Activated T-helper 17 cell treated with anti-CD3 and anti-CD28 coated beads, Interleukin-2, amount 50 U/mL, for 72 hours (primary cell): ENCODE measurements at regions not wholly inside any gene's neighbourhood (a gene's known extent, or its start where the extent isn't known, plus 50 kb on each side); places are given as distances from the start of the nearest gene placed in this dataset.

ENCODE experiments used
- ATAC-seq: fragments of 150-1000 bp; cut with Tn5 transposase; replicated peaks from 2 replicates; pipeline ENCODE4 v1.10.0; 2021; ENCODE audit warnings: mild to moderate bottlenecking, moderate library complexity
- H3K27ac Mint-ChIP-seq: one replicate; pipeline ENCODE4 v1.8.0; 2022; ENCODE audit warnings: mixed read lengths
- H3K27me3 Mint-ChIP-seq: one replicate; pipeline ENCODE4 v1.8.0; 2022; ENCODE audit warnings: mixed read lengths
- H3K36me3 Mint-ChIP-seq: one replicate; pipeline ENCODE4 v1.8.0; 2022; ENCODE audit warnings: low read depth, mild to moderate bottlenecking, mixed read lengths
- H3K4me1 Mint-ChIP-seq: one replicate; pipeline ENCODE4 v1.8.0; 2022; ENCODE audit warnings: mixed read lengths
- H3K4me3 Mint-ChIP-seq: one replicate; pipeline ENCODE4 v1.8.0; 2022; ENCODE audit warnings: mild to moderate bottlenecking, mixed read lengths
- H3K9me3 Mint-ChIP-seq: one replicate; pipeline ENCODE4 v1.8.0; 2022; ENCODE audit warnings: mixed read lengths

GRCh38 chr18:25686960-25687500 is 335.1 kb upstream of the ZNF521 start:
- H3K9me3 Mint-ChIP-seq = no peaks in the 10 kb centered on the region
- no peaks in the 10 kb centered on the region for H3K36me3 Mint-ChIP-seq
- no peak overlapping the region for H3K4me3 Mint-ChIP-seq
- no peaks in the 10 kb centered on the region for H3K27me3 Mint-ChIP-seq
- H3K27ac Mint-ChIP-seq = no peak overlapping the region
- ATAC-seq = no peak
- H3K4me1 Mint-ChIP-seq = no peaks in the 10 kb centered on the region

GRCh38 chr18:25685088-25685487 is 333.1 kb upstream of the ZNF521 start:
- no peaks in the 10 kb centered on the region for H3K9me3 Mint-ChIP-seq
- no peak overlapping the region for H3K27ac Mint-ChIP-seq
- H3K27me3 Mint-ChIP-seq = no peaks in the 10 kb centered on the region
- ATAC-seq = no peak
- no peaks in the 10 kb centered on the region for H3K36me3 Mint-ChIP-seq
- no peak overlapping the region for H3K4me3 Mint-ChIP-seq
- H3K4me1 Mint-ChIP-seq = no peaks in the 10 kb centered on the region

- ATAC-seq = no peak
- H3K27me3 Mint-ChIP-seq = no peaks in the 10 kb centered on the region
- no peaks in the 10 kb centered on the region for H3K36me3 Mint-ChIP-seq
- H3K27ac Mint-ChIP-seq = no peak overlapping the region
- H3K9me3 Mint-ChIP-seq = no peaks in the 10 kb centered on the region
- no peak overlapping the region for H3K4me3 Mint-ChIP-seq
- H3K4me1 Mint-ChIP-seq = no peaks in the 10 kb centered on the region
Observed at GRCh38 chr18:25679491-25679890, 327.5 kb upstream of the ZNF521 start.

DNA sequence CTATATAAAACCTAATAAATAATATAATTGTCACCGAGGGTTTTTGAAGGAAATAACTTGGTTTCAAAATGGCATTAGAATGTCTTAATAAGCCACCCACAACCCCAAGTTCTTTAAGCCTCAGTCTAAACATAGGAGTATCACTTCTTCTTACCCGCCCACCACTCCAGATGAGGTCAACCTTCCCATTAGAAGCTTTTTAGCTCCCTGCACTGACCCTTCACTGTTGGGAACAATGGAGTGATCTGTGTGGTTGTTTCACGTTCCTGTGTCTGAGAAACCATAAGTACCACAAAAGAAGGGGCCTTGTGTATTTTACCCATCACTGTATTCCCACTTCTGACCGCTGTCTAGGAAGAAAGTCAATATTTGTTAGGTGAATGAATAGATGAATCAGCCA is 326.3 kb upstream of the ZNF521 start:
- H3K4me1 Mint-ChIP-seq = no peaks in the 10 kb centered on the region
- no peaks in the 10 kb centered on the region for H3K36me3 Mint-ChIP-seq
- H3K4me3 Mint-ChIP-seq = no peak overlapping the region
- no peaks in the 10 kb centered on the region for H3K9me3 Mint-ChIP-seq
- ATAC-seq = no peak
- no peaks in the 10 kb centered on the region for H3K27me3 Mint-ChIP-seq
- no peak overlapping the region for H3K27ac Mint-ChIP-seq

DNA sequence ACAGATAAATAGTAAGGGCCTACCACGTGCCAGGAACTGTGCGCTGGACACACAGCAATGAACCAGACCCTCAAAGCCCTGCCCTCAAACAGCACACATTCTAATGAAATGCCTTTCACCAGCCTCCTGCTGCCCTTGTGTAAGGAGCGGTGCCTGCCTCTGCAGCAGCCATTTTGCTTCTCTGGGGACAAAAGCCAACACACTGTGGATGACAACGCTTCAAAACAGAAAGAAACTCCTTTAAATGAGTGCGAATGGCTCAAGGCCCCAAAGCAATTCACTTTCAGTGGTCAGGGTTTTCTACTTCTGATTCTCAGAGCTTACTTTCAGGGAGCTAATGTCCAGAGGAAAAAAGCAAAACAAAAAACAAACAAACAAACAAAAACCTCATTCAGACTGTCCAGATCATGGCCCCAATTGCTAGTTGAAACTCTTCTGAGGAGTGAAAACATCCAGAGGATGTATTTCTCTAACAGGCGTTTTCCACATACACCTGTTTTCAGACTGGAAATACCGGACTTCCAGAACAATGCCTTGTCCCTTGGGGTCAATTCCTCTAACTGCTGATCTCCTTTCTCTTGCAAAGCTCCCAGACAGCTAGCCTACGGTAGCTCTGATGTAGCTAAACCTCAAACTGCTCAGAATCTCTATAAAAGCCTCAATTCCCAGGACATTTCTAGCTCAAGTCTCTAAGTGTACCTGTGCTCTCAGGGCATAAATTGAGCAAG is 323.3 kb upstream of the ZNF521 start:
- Mint-ChIP-seq H3K27ac (no peak overlapping the region), H3K27me3 (no peaks in the 10 kb centered on the region), H3K36me3 (no peaks in the 10 kb centered on the region), H3K4me3 (no peak overlapping the region), H3K9me3 (no peaks in the 10 kb centered on the region), H3K4me1 (no peaks in the 10 kb centered on the region)
- ATAC-seq = no peak

- H3K27me3 Mint-ChIP-seq = no peaks in the 10 kb centered on the region
- no peak overlapping the region for H3K4me3 Mint-ChIP-seq
- ATAC-seq = no peak
- no peaks in the 10 kb centered on the region for H3K36me3 Mint-ChIP-seq
- peaks cover 5% of the 10 kb centered on the region for H3K9me3 Mint-ChIP-seq
- no peak overlapping the region for H3K27ac Mint-ChIP-seq
- no peaks in the 10 kb centered on the region for H3K4me1 Mint-ChIP-seq
Observed at GRCh38 chr18:25674183-25674582, 322.2 kb upstream of the ZNF521 start.

GRCh38 chr18:25672490-25672889 is 320.5 kb upstream of the ZNF521 start:
- H3K4me1 Mint-ChIP-seq = no peaks in the 10 kb centered on the region
- no peak overlapping the region for H3K27ac Mint-ChIP-seq
- H3K36me3 Mint-ChIP-seq = no peaks in the 10 kb centered on the region
- H3K4me3 Mint-ChIP-seq = no peak overlapping the region
- no peak for ATAC-seq
- H3K27me3 Mint-ChIP-seq = peaks cover 5% of the 10 kb centered on the region
- H3K9me3 Mint-ChIP-seq = peaks cover 11% of the 10 kb centered on the region

DNA sequence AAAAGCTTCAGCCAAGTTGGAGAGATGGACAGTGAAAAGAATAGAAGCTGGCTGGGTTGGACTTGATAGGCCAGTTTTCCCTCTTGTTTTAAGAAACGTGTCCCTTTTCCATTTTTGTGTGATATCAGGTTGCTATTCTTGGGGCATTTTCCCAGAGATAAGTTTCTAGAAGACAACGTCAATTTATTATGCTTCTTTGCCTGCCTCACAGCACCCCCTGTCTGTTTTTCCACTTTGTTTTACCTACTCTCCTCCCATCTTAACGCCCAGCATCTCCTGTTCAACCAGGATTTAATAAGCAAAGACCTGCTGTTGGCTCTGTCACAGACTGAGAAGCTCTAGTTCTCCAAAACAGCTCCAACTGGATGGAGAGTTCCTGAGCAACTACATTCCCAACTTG is 317.8 kb upstream of the ZNF521 start:
- peaks cover 16% of the 10 kb centered on the region for H3K9me3 Mint-ChIP-seq
- no peak for ATAC-seq
- no peaks in the 10 kb centered on the region for H3K36me3 Mint-ChIP-seq
- peaks cover 5% of the 10 kb centered on the region for H3K27me3 Mint-ChIP-seq
- no peaks in the 10 kb centered on the region for H3K4me1 Mint-ChIP-seq
- H3K4me3 Mint-ChIP-seq = no peak overlapping the region
- H3K27ac Mint-ChIP-seq = no peak overlapping the region

DNA sequence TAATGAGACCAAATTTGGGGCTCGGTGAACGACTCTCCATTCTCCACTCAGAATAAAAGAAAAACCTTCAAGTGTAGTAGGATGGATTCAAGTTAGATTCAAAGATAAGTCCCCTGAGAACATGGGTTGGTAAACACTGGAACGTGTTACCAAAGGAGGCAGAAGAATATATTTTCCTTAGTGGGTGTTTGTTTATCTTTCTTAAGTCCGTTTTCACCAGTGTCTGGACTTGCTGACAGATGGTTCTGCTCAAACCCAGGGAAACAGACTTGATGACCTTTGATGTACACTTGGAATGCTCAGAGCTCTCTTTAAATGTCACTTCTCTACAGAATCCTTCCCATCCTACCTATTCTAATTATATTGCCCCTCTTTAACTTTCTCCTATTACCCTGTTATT is 310.3 kb upstream of the ZNF521 start:
- no peak for ATAC-seq
- no peak overlapping the region for H3K4me3 Mint-ChIP-seq
- H3K4me1 Mint-ChIP-seq = no peaks in the 10 kb centered on the region

DNA sequence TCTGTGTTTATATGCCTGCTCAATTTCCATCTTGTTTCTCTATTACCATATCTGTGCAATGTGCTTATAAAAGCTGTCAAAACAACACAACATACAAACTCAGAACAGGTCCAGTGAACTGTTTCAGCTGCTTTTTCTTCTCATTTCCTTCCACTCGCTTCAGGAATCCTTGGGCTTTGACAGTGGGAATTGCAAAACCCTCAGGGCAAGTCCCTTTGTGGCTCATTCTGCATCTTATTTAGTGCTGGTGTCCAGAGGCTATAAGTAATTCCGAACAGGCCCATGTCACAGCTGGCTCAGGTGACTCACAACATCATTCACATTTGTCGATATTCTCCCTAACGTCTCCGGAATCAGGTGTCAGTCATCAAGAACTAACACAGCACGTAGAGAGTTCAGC is 309.9 kb upstream of the ZNF521 start:
- Mint-ChIP-seq H3K36me3 (no peaks in the 10 kb centered on the region), H3K27ac (no peak overlapping the region), H3K9me3 (peaks cover 5% of the 10 kb centered on the region), H3K27me3 (no peaks in the 10 kb centered on the region), H3K4me1 (no peaks in the 10 kb centered on the region), H3K4me3 (no peak overlapping the region)
- no peak for ATAC-seq

More for the DNA sequence above, 310.3 kb upstream of the ZNF521 start:
- Mint-ChIP-seq H3K27ac (no peak overlapping the region), H3K36me3 (no peaks in the 10 kb centered on the region), H3K9me3 (peaks cover 5% of the 10 kb centered on the region), H3K27me3 (no peaks in the 10 kb centered on the region)

- Mint-ChIP-seq H3K36me3 (no peaks in the 10 kb centered on the region), H3K27me3 (no peaks in the 10 kb centered on the region), H3K9me3 (peaks cover 3% of the 10 kb centered on the region), H3K4me3 (no peak overlapping the region), H3K4me1 (no peaks in the 10 kb centered on the region), H3K27ac (no peak overlapping the region)
- ATAC-seq = no peak
Observed at GRCh38 chr18:25659541-25659940, 307.6 kb upstream of the ZNF521 start.

GRCh38 chr18:25658476-25658875 is 306.5 kb upstream of the ZNF521 start:
- no peaks in the 10 kb centered on the region for H3K4me1 Mint-ChIP-seq
- ATAC-seq = no peak
- no peak overlapping the region for H3K4me3 Mint-ChIP-seq
- no peak overlapping the region for H3K27ac Mint-ChIP-seq
- H3K27me3 Mint-ChIP-seq = no peaks in the 10 kb centered on the region
- no peaks in the 10 kb centered on the region for H3K36me3 Mint-ChIP-seq
- H3K9me3 Mint-ChIP-seq = peaks cover 3% of the 10 kb centered on the region

GRCh38 chr18:25651553-25651952 is 299.6 kb upstream of the ZNF521 start:
- no peak overlapping the region for H3K4me3 Mint-ChIP-seq
- no peak overlapping the region for H3K27ac Mint-ChIP-seq
- H3K27me3 Mint-ChIP-seq = no peaks in the 10 kb centered on the region
- H3K9me3 Mint-ChIP-seq = peaks cover 3% of the 10 kb centered on the region
- ATAC-seq = no peak
- H3K36me3 Mint-ChIP-seq = no peaks in the 10 kb centered on the region
- no peaks in the 10 kb centered on the region for H3K4me1 Mint-ChIP-seq

- Mint-ChIP-seq H3K27me3 (no peaks in the 10 kb centered on the region), H3K36me3 (no peaks in the 10 kb centered on the region), H3K27ac (no peak overlapping the region), H3K9me3 (peaks cover under 1% of the 10 kb centered on the region), H3K4me1 (no peaks in the 10 kb centered on the region), H3K4me3 (no peak overlapping the region)
- no peak for ATAC-seq
Observed at GRCh38 chr18:25650201-25650941, 298.4 kb upstream of the ZNF521 start.

- no peak for ATAC-seq
- no peak overlapping the region for H3K4me3 Mint-ChIP-seq
- no peaks in the 10 kb centered on the region for H3K9me3 Mint-ChIP-seq
- H3K4me1 Mint-ChIP-seq = no peaks in the 10 kb centered on the region
- no peak overlapping the region for H3K27ac Mint-ChIP-seq
- H3K36me3 Mint-ChIP-seq = no peaks in the 10 kb centered on the region
- no peaks in the 10 kb centered on the region for H3K27me3 Mint-ChIP-seq
Observed at GRCh38 chr18:25648716-25649260, 296.8 kb upstream of the ZNF521 start.
